ENCODE measurements at regions not wholly inside any gene's neighbourhood (a gene's known extent, or its start where the extent isn't known, plus 50 kb on each side); places are given as distances from the start of the nearest gene placed in this dataset.

GRCh38 chr3:107428051-107428858, 51.0 kb downstream of the CCDC54 start:
- no peak for DNase-seq (ENCODE audit: low read depth)

GRCh38 chr3:107429320-107430181, 52.3 kb downstream of the CCDC54 start:
- DNase-seq (ENCODE audit: low read depth): peak; percentile 45

DNA sequence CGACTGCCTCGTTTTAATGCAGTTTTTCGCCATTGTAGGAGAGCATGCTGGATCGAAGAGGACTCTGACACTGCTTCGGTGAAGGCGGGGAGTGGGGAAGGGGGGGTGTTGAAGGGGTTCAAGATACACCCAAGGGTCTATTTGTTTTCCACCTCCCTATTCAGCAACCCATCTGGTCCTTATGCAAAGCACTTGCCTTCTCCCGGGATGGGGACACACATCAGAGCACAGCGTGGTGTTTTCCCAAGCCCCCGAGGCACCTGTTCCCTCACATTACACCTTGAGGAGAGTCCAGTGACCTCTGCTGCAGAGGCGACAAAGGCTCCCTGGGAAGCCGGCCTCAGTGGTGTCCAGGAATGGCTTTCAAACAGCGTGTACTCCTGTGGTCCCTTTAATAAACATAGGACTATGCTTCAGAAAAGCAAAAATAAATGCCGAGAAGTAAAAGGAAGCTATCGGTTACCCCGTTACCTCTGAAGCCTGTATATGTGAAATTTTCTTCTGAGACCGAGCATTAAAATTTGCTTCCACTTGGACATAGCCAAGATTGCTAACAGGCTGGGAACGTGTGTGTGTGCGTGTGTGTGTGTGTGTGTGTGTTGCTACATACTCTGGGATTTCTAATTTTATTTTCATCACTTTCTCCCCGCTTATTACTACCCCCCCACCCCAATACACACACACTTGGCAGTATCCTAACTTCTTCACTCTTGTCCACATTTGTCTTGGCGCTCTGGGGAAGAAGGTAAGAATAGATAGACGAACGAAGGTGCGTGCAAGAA, 53.2 kb downstream of the CCDC54 start:
- DNase-seq (ENCODE audit: low read depth): no peak

DNA sequence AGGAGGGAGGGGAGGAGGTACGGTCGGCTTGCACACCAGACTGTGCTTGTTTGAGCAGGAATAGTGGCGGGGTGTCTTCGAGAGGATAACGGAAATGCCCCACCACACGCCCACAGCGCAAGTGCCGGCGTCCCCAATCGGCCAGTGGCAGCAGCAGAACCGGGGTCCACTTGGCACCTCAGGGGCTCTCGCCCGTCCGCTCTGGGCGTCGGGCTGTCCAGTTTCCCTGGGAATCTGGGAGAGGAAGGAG, 53.7 kb downstream of the CCDC54 start:
- no peak for DNase-seq (ENCODE audit: low read depth)

DNA sequence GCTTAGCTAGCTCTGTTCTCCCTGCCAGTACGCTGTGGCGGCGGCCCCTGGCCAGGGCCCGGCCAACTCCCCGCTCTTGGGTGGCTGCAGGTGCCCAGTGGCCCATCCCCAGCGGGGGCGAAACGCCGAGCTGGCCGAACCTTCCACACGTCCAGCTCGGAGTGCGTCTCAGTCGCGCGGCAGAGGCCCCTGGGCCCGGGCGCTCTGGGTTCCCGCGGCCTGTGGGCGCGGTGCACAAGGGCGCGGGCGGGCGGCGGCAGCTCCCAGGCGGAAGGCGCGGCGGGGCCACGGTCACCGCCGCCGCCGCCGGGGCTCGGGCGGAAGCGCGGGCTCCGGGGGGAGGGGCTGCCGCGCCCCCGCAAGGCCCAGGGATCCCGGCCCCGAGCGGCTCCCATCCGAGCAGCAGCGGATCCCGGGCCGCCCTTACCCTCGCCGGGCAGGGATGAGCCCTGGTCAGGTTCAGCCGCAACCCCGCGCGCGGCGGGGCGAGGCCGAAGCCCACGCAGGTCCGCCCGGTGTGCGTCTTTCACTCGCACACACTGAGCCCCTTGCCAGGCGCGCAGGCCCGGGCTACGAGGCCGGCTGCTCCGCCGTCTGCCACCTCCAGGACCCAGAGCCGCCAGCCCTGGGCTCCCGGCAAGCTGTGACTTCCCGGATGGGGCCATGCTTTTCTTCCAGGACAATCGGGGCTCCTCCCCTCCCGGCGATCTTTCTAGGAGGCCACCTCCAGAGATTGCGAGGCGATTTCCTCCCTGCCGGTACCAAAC, 54.2 kb downstream of the CCDC54 start:
- no peak for DNase-seq (ENCODE audit: low read depth)

DNA sequence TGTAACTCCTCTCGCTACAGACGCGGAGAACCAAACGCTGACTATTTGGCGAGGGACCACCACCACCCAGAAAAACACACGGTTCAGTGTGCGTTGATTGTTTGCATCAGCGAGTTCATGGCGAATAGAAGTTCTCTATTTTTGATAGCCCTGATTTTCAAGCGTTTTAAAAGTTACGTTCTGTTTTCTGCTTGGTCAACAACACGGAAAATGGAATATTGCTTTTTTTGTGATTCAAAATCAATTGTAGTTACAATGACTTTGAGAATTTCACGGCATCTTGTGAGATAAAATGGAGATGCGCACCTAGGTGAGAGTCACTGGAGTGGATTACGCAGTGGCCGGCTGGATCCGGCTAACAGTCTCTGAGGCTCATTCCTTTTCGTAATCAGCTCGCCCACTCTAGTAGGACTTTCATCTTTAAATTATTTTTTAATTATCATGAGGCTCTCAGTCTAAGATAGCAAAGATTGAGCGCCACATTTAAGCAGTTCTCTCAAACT, 54.8 kb downstream of the CCDC54 start:
- DNase-seq (ENCODE audit: low read depth): no peak

- no peak for DNase-seq (ENCODE audit: low read depth)
These were observed 55.4 kb downstream of the CCDC54 start for GRCh38 chr3:107432646-107433045.

GRCh38 chr3:107436029-107436428, 58.8 kb downstream of the CCDC54 start:
- no peak for DNase-seq (ENCODE audit: low read depth)

DNA sequence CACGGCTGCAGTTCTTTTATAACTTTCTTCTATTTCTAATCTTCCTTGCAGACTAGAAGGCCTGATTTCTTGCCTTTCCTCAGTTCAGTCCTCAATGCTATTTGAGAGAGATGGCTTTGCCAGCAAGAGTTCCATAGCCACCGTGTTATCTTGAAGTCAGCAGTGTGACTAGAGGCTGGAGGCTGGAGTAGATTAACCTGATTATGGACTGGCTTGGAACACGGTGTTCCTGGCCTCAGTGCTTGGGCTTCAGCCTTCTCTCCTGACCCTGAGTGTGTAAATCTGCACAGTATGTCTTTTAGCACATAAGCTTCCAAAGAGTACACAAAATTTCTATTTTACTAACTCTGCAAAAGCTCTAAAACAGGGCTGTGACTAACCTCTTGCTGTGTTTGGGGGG, 61.4 kb downstream of the CCDC54 start:
- DNase-seq (ENCODE audit: low read depth): no peak

- no peak for DNase-seq (ENCODE audit: low read depth)
These were observed 64.4 kb downstream of the CCDC54 start for GRCh38 chr3:107441617-107442016.

DNA sequence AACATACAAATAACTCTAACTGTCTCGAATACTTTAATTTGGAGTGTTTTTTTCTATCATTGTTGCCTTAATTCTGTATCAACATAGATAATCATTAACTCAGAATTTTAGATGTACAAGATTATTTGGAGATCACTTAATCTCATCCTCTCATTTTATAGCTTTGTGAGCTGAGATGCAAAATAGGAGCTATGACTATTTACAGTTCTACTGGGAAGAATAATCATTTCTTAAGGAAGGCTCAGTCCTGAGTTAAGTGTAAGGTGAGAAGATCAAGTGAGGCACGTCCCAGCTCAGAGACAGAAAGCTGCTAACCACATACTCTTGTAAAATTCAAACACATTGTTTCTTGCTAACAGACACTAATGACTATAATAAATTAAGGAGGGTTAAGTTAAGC, 66.2 kb downstream of the CCDC54 start:
- DNase-seq (ENCODE audit: low read depth): no peak

DNA sequence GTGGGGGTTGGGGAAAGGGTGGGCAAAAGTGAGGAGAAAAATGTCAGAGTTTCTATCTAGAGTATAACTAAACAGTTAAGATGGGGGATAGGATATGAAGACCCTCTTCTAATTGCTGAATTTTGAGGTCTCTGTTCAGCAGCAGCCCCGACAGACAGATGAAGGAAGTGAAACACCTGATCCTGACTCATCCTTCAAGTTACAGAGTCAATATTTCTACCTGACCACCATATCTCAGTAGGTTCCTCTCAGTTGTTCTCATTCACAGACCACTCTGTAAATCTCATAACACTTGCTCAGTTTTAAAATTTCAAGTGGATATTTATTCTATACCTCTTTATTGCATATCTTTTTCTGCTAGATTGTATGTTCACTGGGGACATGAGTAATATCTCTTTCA, 69.5 kb downstream of the CCDC54 start:
- no peak for DNase-seq (ENCODE audit: low read depth)

- DNase-seq (ENCODE audit: low read depth): no peak
These were observed 72.4 kb upstream of the BBX start for GRCh38 chr3:107450254-107450893.

GRCh38 chr3:107452436-107452835, 70.3 kb upstream of the BBX start:
- no peak for DNase-seq (ENCODE audit: low read depth)

DNA sequence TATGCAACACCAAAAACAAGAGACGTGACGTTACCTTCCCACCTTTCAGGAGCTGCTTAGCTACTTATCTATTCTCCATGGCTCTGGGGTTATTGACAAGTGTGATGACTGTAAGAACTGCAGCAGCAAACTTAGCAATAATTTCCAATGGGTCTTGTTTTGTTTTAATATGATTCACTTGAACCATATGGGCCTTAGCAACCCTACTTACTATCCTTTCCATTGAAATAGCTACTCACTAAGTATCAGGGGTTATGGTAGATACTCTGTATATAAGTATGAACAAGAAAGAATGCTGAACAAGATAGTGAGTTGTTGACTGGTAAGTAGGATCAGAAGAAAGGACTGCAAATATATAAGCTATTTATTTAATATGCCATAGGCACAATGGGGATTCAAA, 69.3 kb upstream of the BBX start:
- no peak for DNase-seq (ENCODE audit: low read depth)

- DNase-seq (ENCODE audit: low read depth): no peak
These were observed 67.1 kb upstream of the BBX start for GRCh38 chr3:107455621-107456020.

GRCh38 chr3:107456501-107456900, 66.3 kb upstream of the BBX start:
- no peak for DNase-seq (ENCODE audit: low read depth)

DNA sequence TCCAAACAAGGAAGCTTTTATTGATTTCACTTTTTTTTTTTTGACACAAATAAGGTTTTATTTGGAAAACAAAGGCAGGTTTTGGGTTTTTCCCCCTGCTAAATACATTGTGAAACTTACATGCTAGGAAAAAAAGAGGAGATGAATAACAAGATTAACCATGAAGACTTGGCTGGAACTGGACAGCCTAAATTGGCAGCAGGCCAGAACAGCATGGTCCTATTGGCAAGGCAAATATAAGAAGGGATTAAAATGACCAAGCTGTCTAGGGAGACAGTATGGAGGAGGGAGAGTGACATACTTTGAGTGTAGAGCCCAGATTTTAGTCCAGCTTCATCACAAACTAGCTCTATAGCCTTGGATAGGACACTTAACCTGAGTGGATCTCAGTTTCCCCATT, 63.9 kb upstream of the BBX start:
- no peak for DNase-seq (ENCODE audit: low read depth)

- DNase-seq (ENCODE audit: low read depth): no peak
These were observed 61.0 kb upstream of the BBX start for GRCh38 chr3:107461721-107462120.

DNA sequence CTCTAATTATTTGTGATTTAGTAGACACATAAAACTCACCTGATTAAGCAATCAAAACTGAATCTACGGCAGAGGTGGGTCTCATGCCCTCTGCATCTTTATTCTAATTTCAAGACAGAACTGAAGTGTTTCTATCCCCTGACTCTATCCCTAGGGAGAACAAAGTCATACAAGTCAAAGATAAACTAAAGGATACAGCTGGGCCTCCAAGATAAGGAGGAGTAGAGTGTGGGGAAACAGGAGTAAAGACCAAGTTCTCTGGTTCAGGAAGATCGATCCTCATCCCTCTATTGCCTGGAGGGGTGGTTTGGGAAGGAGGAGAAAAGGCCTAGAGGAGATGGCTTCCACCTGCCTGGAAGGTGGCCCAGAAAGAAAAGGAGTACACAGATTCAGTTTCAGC, 58.7 kb upstream of the BBX start:
- DNase-seq (ENCODE audit: low read depth): no peak

DNA sequence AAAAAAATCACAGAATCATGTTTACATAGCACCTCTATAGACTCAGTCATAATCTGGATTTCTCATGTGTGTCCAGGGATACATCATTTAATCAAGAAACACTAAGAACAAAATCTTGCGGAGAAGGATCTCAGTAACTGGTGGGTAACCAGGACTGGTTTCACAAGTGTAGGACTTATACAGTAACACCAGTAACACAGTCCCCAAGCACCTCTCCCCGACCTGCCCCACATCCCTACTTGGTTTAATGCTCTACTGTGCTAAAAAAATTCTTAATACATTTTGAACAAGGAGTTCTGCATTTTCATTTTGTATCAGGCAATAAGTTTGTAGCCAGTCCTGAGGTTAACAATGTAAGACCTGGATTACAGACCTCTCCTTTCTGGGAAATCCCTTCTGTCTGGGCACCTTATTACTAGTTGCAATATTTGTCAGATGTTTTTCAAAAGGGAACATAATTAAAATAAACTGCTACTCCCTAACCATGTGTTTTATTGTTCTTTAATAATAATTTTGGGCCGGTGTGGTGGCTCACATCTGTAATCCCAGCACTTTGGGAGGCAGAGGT, 57.6 kb upstream of the BBX start:
- no peak for DNase-seq (ENCODE audit: low read depth)

All from CMK (cell line).